ENCODE measurements at regions not wholly inside any gene's neighbourhood (a gene's known extent, or its start where the extent isn't known, plus 50 kb on each side); places are given as distances from the start of the nearest gene placed in this dataset.

DNA sequence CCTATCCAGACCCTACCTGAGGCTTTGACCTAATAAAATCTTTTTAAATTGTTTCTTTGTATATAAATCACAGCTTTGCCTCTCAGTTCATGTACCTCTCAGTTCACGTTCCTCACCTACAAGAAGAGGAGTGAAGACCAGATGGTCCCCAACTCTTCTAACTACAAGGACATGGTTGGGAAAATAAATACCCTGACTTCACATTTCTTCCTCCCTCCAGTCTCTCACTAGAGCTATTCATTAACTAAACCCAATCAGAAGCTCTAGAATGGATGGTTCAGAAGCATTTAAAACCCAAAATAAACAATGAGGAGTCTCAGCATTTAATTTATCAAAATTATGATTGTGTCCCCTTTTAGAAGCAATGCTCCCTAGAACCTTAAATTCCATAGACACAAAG is 97.3 kb upstream of the AGTR1 start:
- DNase-seq (ENCODE audit: low read depth in 3 of 3, low spot score in 2 of 3) = no peak

DNA sequence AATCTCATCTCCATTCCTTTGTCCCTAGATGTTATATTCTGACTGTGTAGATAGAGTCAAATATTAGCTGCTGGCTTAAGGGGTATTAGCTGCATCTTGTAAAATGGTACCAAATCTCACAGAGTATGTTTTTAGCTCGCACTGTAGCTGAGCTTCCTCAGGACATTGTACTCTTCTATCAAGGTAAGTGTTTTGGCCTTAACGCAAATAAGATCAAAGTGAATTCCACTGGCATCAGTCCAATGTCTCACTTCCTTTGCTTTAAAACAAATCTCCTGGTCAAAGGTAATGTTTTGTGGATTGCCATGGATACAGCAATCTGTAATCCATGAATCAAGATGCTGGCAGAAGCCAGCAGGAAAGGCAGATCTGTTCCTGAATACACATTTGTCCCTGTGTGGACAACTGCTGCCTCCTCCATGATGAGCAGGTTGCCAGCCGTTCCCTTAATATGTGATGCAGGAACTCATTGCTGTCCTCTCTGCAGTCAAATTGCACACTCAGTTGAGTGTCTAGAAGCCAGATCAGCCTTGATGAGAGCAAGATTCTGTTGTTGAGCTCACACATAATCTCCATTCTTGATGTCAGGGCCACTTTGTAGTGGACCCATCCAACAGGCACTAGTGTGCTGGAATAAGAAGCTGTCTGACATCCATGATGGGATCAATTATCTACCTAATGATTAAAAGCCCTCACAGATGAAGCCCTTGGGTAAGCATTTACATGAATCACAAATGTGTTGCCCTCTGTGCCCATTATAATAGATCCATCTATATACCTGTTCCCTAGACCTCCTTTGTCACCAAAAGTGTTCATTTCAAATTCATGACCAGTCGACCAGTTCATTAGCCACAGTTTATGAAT is 96.6 kb upstream of the AGTR1 start:
- peak in 2 of 3 donors; percentile 39 to 45 for DNase-seq (ENCODE audit: low read depth in 3 of 3, low spot score in 2 of 3)

DNA sequence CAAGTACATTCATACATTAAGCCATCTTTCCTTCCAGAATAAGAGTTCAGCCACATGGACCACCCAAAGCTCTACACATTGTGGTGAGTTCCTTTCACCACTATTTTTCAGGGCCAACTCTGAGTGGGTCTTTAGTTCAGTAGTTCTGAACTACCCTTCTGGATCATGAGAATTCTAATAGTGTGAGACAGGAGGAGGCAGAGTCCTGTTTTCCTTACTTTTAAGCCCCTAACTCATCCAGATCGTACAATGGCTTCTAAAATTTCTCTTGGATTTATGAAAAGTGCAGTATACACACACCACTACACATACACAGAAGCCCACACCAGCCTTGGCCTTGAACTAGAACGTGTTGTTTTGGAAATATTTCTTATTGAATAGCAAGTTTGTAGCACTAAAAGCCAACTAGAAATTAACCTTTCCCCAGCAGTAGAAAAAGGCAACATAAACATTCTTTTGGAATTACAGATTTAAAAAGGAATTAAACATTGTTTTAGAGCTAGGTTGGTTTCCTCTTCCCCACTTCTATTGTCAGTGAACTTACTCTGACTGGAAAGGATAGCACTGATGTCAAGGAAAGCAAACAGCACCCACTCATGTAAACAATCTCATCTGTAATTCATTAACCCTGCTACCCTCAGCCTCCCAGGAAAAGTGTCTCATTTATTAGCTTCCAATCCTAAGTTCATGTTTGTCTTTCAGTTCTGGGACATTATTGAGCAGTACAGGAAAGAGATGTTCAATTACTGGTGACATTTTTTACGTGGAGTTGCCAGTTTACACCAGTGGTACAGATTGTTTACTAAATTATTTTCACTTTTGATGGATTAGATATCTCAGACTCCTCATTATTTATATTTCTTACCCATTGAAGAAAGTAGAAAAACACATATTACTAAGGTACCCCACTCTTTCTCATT is 95.7 kb upstream of the AGTR1 start:
- DNase-seq (ENCODE audit: low read depth in 3 of 3, low spot score in 2 of 3) = no peak

DNA sequence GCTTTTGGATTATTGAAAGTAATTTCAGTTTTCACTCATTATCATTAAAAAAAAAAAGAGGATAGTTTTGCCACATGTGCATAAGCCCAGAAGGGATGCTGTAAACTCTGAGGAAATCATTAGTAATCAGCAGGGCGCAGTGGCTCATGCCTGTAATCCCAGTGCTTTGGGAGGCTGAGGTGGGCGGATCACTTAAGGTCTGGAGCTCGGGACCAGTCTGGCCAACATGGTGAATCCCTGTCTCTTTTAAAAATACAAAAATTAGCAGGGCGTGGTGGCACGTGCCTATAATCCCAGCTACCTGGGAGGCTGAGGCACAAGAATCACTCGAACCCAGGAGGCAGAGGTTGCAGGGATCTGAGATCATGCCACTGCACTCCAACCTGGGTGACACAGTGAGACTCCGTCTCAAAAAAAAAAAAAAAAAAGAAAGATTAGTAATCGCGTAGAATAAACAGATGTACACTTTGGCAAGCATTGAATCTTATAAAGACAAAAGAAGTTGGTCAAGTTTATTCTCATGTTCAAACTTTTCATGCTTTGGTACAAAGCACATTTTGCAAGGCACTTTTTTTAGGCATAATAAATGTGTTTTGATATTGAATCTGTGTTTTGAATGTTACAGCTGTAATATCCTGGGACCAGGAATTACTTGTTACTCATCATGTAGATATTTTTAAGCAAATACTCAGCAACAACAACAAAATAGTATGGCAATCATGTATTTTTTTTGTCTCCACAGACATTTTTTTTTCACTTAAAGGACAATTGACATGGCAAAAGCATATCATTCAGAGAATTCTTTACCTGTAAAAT is 93.2 kb upstream of the AGTR1 start:
- no peak for DNase-seq (ENCODE audit: low read depth in 3 of 3, low spot score in 2 of 3)

DNA sequence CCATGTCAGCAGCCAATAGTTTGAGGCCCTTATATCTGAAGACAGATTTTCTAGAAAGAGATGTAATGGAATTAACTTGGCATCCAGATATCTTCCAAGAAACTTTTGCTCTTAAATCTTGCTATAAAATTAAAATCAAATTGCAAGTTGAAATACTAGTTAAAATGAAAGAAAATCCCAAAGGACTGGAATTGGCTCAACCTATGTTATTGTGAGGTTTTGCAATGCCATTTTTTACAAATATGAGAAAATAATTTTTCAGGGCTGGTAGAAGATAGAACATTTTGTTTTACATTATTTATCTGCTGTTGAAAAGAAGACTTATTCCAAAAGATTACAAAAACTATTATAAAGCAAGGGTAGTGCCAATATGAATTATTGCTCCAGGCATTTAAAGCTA is 92.2 kb upstream of the AGTR1 start:
- no peak for DNase-seq (ENCODE audit: low read depth in 3 of 3, low spot score in 2 of 3)

DNA sequence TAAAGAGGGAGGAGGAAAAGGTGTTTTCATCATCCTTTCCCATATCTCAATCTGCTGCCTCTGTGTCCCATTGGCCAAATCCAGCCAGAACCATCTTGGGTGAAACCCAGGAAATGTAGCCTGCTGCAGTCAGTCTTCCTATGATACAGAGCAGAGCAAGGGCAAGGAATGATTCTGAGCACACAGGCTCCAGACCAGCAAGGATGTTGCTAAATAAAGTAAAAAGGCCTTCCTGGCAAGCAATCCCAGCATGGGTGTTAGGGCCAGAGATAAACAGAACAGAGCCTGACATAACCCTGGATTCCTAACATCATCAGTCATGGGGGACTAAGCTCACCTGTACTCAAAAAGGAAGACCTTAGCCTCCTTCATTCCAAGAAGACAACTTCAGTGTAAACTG is 90.7 kb upstream of the AGTR1 start:
- no peak for DNase-seq (ENCODE audit: low read depth in 3 of 3, low spot score in 2 of 3)

DNA sequence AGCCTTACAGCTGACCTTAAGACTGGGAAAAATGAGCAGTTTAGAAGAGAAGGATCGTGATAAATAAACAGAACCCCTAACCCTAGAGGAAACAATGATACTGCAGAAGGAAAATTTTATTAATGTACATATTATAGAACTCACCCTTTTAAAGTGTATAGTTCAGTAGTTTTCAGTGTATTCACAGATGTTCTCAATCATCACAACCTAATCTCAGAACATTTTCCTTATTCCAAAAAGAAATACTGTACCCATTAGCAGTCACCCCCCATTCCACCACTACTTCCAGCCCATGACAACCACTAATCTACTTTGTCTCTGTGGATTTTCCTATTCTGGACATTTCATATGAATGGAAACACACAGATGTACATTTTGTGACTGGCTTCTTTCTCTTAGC is 90.2 kb upstream of the AGTR1 start:
- DNase-seq (ENCODE audit: low read depth in 3 of 3, low spot score in 2 of 3) = no peak

DNA sequence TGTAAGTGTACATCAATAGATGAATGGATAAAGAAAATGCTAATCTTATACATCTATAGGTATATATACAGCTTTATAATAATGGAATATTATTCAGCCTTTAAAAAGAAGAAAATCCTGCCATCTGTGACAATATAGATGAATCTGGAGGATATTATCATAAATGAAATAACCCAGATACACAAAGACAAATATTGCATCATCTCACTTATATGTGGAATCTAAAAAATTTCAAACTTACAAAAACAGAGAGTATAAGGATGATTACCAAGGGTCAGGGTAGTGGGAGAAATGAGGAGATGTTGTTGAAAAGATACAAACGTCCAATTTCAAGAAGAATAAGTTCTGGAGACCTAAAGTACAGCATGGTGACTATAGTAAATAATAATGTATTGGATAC is 85.4 kb upstream of the AGTR1 start:
- no peak for DNase-seq (ENCODE audit: low read depth in 3 of 3, low spot score in 2 of 3)

DNA sequence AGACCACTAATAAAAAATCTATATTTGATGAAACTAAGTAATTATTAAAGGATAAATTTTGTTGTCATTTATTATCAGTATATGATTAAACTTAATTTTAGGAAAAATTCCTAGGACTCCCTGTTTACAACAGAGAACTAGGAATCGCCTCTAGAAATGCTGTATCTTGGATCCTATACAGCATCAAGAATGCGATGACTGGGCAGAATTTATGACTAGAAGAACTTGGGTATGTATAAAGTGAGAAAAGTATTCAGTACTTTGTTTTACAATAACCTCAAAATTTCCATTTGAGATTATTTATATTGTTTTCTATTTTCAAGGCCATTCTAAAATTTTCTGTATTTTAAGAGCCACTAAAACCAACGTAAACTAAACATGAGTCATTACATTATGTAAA is 82.3 kb upstream of the AGTR1 start:
- no peak for DNase-seq (ENCODE audit: low read depth in 3 of 3, low spot score in 2 of 3)

DNA sequence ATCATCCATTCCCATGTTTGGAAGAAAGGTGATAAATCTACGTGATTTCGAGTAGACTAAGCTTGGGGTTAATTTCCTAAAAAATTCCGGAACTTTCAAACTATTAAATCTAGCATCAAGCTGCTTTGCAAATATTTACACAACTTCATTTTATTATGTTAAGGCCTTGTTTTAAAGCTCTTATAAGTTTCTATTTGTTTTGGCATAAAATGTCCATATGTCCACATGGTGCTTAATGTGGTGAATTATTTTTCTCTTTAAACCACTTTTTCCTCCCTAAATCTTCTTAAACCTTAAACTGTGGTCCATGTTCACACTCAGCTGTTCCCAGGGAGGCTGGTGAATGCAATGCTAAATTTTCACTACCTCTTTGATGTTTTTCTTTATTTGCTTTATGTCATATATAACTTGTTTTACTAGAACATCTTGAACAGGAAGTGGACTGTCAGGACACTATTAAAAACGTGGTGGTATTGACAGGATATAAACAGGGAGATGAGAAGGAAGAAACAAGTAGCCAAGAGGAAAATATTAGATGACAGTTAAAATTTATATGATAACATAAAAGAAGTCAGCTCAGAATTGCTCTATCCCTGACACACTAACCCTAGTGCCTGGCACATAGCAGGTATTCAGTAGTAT is 72.5 kb upstream of the AGTR1 start:
- DNase-seq (ENCODE audit: low read depth in 3 of 3, low spot score in 2 of 3) = peak; percentile 38 to 47 (median 46)

DNA sequence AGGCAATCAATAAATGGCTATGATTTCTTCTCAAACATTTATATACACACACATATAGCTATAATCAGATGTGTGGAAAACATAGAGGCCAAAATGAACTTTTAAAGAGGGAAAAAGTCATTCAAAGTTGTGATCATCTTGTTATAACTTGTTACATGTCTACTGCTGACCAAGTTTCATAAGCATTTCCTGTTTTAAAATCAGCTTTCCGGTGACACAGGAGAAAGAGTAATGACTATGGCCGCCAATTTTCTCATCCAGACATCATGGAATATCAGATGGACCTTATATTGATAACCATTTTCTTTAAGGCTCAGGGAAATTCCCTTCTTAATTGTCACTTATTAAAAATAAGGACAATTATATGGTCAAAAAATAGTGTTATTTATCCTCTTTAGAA is 71.7 kb upstream of the AGTR1 start:
- DNase-seq (ENCODE audit: low read depth in 3 of 3, low spot score in 2 of 3) = no peak

DNA sequence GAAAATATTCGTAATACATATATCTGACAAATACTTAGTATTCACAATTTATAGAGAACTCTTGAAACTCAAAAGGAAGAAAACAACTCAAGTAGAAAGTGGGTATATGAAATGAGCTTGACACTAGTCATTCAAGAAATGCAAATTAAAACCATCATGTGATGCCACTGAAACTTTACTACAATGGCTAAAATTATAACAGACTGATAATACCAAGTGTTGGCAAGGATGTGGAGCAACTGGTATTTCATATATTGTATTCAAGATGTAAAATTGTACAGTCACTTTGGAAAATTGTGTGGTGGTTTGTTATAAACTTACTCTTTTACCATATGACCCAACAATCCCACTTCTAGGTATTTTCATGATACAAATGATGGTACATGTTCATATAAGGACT is 68.7 kb upstream of the AGTR1 start:
- DNase-seq (ENCODE audit: low read depth in 3 of 3, low spot score in 2 of 3) = no peak

DNA sequence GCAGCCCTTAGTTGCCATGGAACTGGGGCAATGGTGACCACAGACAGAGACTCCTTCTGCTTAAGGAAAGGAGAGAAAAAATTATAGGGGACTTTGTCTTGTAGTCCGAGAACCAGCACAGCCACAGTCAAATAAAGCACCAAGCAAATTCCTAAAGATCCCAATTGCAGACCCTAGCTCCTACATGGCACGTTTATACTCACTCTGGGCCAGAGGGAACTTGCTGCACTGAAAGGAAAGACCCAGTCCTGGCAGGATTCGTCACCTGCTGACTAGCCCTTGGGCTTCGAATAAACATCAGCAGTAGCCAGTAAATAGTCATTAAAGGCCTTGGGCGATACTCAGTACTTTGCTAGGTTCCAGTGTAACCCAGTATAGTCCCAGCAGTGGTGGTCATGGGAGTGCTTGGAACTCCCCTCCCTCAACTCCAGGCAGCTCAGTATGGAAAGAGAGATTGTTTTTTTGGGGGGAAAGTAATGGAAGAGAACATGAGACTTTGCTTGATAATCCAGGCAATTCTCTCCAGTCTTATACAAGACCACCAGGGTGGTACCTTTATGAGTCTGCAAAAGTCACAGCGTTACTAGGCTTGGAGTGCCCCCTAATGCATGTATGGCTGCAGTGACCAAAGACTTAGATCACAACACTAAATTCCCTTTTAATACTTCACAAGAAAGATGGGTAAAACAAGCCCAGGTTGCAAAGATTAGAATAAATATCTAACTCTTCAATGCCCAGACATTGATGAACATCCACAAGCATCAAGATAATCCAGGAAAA is 66.4 kb upstream of the AGTR1 start:
- DNase-seq (ENCODE audit: low read depth in 3 of 3, low spot score in 2 of 3) = no peak

DNA sequence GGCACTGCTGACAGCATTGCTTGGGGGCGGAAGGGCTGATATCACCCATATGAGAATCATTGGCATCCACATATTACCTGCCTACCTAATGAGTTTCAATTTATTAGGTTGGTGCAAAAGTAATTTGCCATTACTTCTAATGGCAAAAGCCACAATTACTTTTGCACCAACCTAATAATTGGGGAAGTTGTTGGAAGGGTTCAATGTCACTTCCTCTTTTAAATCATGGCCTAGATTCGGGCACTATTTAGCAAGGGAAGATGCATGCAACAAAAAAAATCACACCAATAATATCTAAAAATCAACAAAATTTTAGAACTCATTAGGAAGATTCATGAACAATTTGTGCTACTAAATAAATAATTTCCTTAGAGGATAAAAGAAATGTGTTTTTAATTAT is 56.0 kb upstream of the AGTR1 start:
- no peak for DNase-seq (ENCODE audit: low read depth in 3 of 3, low spot score in 2 of 3)

DNA sequence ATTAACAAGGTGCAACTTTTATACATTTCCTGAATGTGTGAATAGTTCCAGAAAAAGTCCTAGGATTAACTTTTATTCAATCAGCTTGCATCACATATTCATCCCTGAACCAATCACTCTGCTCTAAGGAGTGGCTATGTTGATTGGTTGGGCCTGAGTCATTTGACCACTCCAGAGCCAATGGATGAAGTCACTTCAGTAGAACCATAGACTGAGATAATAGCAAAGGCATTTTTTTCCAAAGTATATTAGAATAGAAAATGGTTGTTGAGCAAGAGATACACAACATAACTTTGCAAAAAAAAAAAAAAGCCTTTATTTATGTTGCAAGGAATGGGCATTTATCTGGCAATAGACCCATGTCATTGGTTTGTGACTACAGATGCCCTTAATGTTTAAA is 55.5 kb upstream of the AGTR1 start:
- DNase-seq (ENCODE audit: low read depth in 3 of 3, low spot score in 2 of 3) = no peak

DNA sequence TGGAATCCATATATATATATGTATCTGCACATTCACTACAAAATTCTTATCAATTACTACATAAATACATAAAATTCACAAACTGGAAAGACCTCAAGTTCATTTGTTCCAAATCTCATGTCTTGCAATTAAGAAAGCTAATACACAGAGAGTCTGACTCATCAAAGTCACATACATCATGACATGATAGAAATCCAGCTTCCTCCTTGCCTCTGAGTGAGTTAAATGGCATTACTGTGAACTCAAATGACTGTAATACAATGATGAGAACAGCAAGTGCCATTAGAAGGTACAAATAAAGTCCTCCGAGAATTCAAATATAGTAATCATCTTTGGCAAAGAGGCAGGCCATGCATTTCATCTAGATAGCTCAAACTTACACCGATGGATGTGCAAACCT is 55.1 kb upstream of the AGTR1 start:
- DNase-seq (ENCODE audit: low read depth in 3 of 3, low spot score in 2 of 3) = no peak

DNA sequence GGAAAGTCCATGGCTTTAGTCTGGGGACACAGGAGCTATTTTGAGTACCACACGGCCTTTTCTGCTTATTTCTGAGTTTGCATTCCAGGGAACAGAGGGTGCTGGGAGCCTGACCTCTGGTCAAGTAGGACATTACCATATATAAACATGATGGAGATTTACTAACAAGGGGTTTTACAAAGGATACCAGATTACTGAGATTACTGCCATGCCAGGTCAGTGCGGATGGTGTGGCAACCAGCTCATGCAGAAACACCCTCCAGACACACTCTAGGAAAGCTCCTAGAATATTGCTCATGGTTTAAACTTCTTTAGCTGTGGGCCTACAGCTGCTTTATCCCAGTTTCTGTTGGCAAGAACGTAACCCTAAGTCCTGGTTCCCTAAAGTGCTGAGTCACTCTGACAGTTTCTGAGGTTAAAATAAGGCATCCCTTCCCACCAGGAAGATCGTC is 54.3 kb upstream of the AGTR1 start:
- DNase-seq (ENCODE audit: low read depth in 3 of 3, low spot score in 2 of 3) = no peak

DNA sequence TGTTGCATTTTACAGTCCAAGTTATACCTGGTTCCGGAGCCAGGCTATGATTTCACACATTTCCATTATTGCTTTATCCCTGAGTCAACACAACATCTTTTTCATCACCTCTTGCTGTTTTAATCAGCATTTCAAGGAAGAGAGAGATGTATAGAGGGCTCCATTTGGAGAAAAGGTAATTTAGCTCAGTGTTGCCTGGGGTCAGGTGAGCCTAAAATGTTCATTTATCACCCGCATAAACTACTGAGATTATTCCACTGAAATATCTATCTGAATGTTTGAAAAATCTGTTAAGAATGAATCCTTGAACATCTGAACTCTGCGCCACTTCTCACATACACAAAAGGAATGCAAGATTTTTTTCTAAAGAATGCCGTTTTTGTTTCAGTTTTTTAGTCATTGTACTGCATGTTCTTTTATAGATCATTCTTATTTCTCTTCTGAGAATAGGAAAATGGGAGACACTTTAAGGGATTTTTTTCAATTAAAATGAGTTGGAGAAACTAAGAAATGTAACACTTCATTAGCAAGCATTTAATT is 51.5 kb upstream of the AGTR1 start:
- DNase-seq (ENCODE audit: low read depth in 3 of 3, low spot score in 2 of 3) = no peak
